ENCODE measurements at regions not wholly inside any gene's neighbourhood (a gene's known extent, or its start where the extent isn't known, plus 50 kb on each side); places are given as distances from the start of the nearest gene placed in this dataset.

DNA sequence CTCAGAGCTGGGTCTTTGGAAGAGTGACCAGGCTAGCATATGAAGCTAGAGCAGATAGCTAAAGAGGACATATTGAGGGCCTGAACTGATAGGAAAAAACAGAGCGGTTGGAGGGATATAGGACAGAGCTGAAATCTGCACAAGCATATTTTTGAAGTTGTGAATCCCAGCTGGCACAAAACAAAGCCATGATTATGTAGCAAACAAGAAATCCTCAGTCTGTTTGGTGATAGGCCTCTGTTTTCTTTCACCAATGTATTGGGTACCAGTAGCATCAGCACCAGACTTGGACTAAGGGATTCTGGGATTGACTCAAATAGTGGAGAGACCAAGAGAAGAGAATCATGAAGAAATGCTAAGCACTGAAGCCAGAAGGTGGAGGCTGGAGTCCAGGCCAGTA, 151.0 kb downstream of the FAM43A start:
- DNase-seq (ENCODE audit: low spot score), result no peak

DNA sequence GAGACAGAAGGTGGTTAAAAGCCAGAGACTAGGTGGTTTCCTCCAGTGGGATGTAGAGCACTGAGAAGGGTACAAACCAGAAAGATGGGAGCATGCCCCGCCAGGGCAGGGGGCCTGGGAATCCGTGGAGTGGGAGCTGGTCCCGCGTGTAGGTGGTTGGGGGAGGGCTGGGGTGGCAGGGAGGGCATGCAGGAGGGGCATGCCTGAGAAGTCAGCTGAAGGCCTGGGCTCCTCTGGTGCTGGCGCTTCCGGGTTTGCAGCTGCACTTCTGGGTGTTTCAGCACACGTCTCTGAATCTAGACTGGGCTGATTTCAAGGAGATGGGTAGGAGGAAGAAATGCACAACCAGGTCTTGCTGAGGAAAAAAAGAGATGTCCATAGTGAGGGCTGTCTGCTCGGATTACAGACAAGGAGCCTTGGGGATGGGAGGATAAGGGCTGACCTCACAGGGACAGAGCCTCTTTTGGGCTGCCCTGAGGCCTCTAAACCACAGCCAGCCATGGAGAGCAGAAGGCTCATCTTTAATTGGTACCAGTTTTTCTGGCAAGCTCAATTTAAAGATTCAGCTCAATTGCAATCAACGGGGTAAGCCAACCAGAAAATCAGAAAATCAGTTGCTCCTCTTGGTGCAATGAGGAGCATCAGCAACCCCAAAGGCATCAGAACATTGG, 151.9 kb downstream of the FAM43A start:
- no peak for DNase-seq (ENCODE audit: low spot score)

DNA sequence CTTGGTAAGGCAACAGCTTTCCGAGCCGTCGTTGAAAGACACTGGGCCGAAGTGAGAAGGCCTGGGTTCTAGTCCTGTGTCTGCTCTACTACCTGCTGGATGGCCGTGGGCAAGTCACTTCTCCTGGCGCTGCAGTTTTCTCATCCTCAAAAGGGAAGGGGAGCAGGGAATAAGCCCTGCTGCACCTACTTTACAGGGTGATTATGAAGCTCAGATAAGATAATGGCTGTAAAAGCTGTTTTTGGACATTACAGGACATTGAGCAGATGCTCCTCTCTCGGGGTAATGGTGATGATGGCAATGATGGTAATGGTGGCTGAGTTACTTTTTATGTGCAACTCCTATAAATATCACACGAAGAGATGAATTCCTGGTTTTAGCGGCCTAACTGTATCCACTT, 152.6 kb downstream of the FAM43A start:
- DNase-seq (ENCODE audit: low spot score), result no peak

DNA sequence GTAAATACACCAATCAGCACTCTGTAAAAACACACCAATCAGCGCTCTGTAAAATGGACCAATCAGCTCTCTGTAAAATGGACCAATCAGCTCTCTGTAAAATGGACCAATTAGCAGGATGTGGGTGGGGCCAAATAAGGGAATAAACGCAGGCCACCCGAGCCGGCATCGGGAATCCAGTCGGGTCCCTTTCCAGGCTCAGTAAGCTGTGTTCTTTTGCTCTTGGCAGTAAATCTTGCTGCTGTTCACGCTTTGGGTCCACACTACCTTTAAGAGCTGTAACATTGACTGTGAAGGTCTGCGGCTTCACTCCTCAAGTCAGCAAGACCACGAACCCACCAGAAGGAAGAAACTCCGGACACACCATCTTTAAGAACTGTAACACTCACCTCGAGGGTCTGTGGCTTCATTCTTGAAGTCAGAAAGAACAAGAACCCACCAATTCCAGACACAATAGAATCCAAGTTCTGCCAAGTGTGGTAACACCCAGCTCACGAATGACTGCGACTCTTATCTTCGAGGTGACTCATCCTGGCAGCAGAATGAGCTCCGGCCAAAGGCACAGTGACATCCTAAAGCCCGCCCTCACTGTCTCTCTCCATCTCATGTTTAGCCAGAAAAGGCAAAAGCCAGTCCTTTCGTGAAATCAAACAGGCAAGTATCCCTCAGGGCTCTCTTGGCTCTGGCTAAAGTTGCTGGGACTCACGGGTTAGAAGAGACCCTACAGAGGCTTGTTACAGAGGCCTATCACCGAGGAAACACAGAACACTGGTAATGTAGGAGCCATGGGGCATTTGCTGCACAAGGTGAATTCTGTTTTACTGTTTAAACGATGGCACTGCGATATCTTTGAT, 155.2 kb downstream of the FAM43A start:
- peak; percentile 90 for DNase-seq (ENCODE audit: low spot score)

DNA sequence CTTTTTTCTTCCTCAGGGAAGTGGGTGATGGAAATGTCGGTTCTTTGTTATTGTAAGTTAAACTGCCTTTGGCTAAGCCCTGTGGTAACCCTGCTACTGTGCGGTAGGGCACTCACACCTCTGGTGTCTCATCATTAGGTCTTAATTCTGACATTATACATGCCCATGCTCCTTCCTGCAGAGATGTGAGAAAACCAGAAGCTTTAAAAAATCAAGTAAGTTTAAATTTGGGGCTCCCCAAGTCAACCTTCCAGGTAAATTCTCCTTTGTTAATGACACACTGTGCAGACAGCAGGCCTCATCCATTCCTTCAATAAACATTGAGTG, 155.8 kb downstream of the FAM43A start:
- no peak for DNase-seq (ENCODE audit: low spot score)

DNA sequence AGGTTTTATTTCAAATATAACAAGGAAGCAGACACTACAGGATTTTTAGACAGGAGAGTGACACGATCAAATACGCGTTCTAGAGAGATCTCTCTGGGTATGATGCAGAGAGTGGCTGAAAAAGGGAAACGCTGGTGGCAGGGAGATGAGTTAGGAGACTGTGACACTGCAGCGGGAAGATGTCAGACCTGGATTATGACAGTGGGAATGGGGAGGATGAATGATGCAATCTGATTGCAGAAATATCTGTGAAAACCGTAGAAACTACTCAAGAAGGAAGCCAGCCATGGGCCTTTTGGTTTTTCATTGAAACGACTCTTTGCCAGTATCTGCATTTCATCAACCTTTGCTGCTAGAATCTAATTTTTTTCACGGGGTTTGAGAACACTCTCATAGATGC, 157.9 kb downstream of the FAM43A start:
- DNase-seq (ENCODE audit: low spot score), result no peak

DNA sequence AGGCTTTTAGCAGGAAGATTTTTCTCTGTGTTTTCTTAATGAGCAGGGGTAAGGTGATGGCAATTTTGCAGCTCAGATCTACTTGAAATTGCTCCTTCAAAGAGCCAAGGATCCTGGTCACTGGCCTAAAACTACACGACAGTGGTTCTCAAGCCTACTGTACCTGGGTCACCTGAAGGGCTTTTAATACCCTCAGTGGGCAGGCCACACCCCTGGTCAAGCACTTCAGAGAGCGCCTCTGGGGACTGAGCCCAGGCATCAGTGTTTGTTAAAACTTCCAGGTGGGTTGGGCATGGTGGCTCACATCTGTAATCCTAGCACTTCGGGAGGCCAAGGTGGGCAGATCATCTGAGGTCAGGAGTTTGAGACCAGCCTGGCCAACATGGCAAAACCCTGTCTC, 158.4 kb downstream of the FAM43A start:
- no peak for DNase-seq (ENCODE audit: low spot score)

DNA sequence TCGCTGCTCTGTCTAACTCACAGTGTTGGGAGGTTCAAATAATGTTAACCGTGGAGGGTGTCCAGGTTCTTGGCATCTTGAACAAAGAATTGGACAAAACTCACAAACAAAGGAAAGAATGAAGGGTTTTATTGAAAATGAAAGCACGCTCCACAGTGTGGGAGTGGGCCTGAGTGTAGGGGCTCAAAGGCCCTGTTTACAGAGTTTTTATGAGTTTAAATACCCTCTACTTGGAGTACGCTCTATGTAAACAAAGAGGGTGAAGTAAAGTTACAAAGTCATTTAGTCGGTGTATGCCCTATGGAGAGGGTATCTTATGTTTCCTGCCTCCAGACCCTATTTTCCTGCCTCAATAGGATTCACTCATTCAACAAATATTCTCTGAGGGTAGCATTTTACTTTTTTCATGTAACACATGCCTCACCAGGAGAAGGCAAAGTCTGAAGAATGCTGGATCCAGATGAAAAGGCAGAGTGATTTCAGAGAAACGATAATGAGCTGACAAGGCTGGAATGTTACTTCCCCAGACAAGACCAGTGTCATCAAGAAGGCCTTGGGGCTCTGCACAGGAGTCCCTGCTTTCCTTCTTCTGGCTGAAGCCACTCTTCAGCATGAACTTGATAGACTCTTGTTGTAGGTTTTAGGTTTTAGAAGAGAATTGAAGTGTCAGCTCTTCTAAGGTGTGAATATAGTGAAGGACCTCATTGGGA, 163.6 kb downstream of the FAM43A start:
- DNase-seq (ENCODE audit: low spot score), result no peak

DNA sequence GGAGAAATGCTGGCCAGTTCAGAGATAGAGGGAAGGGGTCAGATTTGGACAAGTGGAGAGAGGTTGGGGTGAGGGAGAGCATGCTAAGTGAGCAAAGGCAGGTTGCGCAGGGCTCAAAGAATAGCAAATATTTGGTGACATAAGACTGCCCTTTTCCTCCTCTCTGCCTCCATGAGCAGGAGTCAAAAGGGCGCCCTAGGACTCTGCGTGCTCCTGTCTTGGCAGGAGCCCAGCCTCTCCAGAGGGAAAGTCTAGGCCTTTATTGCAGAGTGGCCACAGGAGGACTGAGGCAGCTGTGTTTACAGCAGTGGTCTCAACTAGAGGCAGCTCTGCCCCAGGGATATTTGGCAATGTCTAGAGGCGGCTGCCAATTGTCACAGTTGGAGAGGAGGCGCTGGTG, 165.6 kb downstream of the FAM43A start:
- no peak for DNase-seq (ENCODE audit: low spot score)

DNA sequence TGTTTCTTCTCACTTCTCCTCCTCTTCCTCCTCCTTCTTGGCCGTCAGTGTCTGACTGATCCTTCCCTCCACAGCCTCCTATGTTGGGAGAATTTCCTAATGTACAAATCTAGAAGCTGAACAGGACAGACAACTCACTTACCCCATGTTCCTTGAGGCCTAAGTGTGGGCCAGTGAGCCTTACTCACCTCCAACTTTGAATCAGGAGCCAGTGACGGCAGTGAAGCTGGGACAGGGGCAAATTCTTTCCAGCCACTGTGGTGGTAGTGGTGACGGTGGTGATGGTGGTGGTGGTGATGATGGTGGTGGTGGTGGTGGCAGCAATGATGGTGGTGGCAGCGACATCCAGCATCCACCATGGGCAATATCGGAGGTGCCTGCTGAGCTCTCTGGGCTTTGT, 166.3 kb downstream of the FAM43A start:
- no peak for DNase-seq (ENCODE audit: low spot score)

DNA sequence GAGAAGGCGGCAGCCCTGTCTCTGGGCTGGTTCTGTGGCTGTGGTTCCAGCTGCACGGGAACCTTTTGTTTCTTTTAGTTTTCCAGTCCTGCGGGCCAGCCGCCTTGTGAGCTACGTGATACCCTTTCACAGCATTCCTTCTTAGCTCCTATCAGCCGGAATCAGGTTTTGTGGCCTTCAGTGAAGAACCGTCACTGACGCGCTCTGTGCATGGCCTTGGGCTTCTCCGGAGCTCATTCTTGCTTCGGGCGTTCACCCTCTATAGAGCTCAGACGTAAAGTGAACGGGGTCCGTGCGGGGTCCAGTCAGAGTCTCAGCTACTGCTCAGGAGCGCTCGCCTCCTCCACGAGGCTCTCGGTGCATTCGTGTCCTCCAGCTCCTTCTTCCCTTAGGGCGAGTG, 166.7 kb downstream of the FAM43A start:
- DNase-seq (ENCODE audit: low spot score), result no peak

DNA sequence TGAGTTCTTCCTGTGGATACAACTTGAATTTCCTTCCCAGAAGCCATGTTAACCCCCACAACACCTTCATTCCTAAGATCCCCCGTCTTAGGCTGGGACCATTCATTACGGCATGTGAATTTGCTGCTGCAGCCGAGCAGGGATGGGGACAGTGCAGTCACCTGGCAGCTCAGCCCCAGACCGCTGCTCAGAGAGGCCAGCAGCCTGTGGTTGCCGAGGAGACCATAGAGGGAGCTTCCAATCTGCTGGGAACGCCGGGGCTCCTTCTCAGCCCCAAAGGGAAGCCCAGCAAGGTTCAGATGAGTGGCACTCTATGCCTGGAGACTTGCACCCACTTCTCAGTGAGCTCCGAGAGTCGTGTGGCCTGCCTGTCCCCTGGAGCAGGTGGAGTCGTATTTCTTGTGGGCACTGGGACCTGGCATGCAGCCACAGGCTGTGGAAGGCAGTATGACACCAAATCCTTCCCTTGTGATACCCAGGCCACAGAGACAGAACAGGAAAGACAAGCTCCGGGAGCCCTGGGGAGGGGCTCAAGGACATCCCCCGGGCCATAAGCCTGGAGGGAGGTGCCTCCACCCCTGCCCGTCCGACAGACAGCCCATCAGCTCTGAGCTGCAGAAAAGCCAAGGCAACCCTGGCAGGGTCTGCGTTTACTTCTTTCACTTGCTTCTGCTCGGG, 167.3 kb downstream of the FAM43A start:
- no peak for DNase-seq (ENCODE audit: low spot score)

DNA sequence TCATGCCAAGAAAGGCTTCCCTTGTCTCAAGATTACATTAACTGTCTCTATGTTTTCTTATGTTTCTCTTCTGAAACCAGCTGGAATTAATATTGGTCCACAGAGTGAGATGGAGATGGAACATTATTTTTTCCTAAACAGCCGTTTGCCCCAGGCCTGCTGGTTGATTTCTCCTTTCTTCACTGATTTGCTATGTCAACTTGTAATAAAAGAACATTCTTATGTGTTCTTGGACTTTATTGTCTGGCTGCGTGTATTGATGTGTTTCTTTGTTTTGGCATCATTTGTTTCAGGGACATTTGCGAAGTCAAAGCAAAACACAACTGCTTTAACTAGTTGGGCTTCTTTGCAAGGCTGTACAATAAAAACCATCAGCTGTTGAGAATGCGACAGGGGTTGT, 168.5 kb downstream of the FAM43A start:
- no peak for DNase-seq (ENCODE audit: low spot score)

DNA sequence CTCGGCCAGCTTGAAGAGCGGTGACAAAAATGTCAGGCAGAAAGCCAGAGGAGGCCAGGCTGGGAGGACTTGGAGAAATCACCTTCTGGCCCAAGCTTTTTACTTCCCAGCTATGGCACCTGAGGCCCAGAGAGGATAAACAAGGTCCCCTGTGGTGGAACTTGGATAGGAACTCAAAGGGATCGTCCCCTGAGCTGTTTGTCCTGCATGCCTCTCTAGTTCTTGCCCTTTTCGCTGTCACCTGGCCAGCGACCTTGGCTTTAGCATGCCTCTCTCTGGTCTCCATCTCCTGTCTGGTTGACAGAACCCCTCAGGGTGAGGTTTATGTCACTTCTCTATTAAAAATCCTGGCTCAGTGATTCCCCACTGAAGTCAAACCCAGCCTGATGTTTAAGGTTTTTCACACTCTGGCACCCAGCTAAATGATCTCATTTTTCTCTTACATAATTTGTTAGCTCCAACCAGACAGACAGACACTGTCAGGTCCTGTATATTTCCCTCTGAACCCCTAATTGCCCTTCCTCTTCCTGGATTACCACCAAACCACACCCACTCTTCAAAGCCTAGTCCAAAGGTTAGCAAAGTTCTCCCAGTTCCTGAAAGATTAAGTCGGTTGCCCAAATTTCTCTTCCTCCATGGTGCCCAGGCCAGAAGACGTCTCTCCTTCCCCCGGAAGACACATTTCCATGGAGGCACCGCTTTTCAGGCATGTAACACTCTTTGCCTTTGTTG, 169.1 kb downstream of the FAM43A start:
- DNase-seq (ENCODE audit: low spot score), result no peak

DNA sequence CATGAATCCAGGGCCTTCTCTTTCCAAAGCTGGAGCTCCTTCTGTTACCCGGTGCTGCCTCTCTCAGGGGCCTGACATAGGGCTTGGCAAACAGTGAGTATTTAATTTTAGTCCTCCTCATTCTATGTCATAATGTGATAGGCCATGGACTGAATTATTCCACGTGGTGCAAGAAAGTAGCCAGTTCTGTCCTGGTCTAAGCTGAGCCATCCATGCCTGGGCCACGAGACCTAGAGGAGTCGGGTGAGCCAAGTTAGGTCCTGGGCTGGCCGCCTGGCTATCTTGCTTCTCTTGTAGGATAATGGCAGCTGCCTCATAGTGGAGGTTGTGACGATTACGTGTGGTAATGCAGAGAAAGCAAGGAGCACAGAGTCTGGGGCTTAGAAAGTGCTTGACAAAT, 170.6 kb downstream of the FAM43A start:
- no peak for DNase-seq (ENCODE audit: low spot score)

DNA sequence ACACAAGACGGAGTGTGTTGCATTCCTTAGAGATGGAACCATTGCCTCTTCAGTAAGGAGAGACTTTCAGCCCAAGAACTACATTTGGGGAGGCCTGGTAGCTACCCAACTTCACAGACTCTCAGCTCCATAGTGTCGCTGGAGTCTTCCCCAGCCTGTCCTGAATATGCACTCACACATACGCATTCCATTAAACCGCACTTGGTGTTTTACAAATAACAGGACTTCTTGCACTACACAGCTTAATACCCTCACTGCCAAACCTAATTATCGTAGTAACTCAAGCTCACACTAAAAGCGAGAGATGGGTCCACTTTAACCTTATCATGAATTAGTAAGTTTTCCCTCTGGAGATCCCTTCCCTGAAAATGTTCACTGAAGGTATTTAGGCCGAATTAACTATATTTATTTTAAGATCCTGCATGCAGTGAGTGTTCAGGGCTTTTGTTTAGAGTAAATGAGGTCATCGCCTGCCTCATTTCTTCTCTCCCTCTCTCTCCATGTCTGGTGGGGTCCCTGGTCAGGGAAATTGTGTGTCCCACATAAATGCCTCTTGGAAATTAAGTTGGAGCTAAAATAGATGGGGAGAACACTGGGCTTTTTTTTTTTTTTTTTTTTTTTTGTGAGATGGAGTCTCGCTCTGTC, 171.9 kb downstream of the FAM43A start:
- no peak for DNase-seq (ENCODE audit: low spot score)

DNA sequence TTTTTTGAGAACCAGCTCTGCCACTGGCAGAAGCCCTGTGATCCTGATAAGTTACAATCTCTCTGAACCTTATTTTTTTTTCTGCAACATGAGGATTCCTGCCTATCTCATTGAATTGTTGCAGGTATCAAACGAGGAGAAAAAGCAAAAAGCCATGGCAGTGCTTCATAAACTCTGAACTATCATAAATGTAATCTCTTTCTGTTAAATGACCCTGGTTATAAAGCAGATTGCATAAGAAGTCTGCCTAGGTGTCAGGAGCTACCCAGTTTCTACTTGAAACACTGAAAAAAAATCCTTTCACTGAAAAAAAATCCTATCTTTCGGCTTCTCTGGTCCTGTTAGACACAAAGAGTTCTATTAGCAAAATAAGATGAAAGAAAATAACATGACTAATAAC, 172.7 kb downstream of the FAM43A start:
- no peak for DNase-seq (ENCODE audit: low spot score)

DNA sequence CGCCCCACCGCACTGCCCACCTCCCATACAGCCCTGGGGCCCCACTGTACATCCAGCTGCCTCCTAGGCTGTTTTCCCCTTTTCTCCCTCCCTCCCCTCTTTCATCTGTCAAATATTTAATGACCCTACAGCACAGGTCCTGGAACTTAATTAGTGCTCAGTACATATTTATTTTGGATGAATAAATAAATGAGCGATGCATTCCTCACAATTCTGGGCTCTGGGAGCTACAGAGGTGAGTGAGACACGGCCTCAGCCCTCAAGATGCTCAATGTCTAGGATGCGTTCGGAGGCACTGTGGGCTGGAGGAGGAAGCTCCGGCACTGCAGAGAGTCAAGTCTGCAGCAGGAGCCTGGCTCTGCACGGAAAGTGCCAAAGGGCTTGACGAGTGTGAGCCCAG, 175.0 kb downstream of the FAM43A start:
- no peak for DNase-seq (ENCODE audit: low spot score)

DNA sequence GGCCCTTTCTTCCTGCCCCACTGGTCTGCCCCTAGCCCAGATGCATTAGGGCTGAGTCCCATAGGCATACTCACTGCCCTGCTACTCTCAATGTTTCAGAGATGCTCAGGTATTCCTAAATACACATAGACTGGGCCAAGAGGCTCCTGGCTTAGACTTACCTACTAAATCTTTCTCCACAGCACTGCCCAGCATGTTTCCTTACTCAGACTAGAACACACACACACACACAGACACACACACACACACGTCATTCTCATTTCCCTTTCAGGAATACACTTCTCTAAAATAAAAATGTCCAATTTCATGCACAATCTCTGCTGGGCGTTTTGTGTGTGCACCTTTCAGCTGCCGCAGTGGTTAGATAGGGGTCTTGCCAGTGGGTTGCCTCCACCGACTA, 175.7 kb downstream of the FAM43A start:
- DNase-seq (ENCODE audit: low spot score), result no peak

DNA sequence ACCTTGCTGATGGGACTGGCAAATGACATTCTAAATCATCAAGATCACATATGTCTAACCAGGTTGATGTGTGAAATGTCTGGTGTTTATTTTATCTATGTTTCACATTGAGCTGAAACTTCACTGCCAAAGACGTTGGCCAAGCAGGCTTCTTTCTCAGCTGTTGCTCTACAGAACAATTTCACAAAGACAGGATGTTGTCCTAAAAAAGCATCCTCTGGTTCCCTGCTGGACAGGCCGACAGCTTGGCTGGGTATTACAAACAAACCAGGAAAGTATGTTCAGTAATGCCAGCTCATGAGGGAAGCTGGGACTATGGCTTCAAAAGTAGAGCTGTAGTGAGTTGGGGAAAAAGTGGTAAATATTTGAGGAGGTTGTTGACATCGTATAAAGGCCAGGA, 179.4 kb downstream of the FAM43A start:
- DNase-seq (ENCODE audit: low spot score), result no peak

DNA sequence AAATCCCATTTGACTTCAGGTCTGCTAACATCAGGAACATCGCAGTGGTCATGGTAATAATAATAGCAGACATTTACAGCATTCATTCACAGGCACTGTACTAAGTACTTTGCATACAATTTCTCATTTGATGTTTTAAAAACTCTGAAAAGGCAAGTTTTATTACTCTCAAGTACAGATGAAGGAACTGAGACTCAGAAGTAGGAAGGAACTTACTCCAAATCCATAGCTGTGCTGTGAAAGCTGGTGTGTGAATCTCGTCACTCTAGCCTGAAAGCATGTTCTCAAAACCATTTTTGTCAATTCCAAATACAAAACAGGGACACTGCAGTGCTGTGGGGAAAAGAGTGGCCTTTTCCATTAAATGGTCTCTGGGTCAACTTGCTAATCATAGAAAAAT, 179.9 kb downstream of the FAM43A start:
- DNase-seq (ENCODE audit: low spot score), result no peak
